ENCODE measurements at regions not wholly inside any gene's neighbourhood (a gene's known extent, or its start where the extent isn't known, plus 50 kb on each side); places are given as distances from the start of the nearest gene placed in this dataset.

- TF ChIP-seq CTCF (IDR thresholded peaks at IDR 0.05; ENCODE audit: low read depth, low read length, poor library complexity, severe bottlenecking): no peak
- TF ChIP-seq EZH2phosphoT487 (IDR thresholded peaks at IDR 0.05; ENCODE audit: borderline replicate concordance, low read length): no peak
These were observed 1620.9 kb downstream of the STIM2 start for GRCh38 chr4:28481565-28481964.

Measured in DOHH2 (cell line).